Loucy (cell line): ENCODE measurements at regions not wholly inside any gene's neighbourhood (a gene's known extent, or its start where the extent isn't known, plus 50 kb on each side); places are given as distances from the start of the nearest gene placed in this dataset.

Source experiments
- CTCF ChIP-seq: fragments of 200-600 bp; sonication (generic); conservative IDR thresholded peaks from 2 replicates; pipeline ENCODE4 v1.5.1; 2014; ENCODE audit warnings: mild to moderate bottlenecking, antibody characterized with exemption, low read length
- EZH2phosphoT487 ChIP-seq: fragments of 200-600 bp; IDR thresholded peaks from 2 replicates; pipeline ENCODE4 v1.6.1; 2018; ENCODE audit warnings: antibody characterized with exemption, mild to moderate bottlenecking, moderate library complexity, borderline replicate concordance

DNA sequence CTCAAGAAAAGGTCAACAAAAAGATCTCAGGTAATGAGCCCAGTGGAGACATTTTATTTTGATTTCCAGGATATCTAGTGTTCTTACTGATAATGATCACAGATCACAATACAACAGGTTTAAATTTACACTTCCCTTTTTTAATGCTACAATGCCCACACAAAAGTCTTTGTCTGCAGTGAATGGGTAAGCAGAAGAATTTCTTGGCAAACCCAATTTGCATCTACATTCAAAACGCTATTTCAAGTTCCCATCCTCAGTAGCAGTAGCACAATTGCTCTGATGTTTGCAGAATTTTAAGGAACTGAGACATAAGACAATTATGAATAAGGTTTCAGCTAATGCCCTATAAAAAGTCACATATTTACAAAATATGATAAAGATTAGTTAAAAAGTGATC lies 929.4 kb upstream of the PIK3C3 start:
- no peak for TF ChIP-seq CTCF
- no peak for TF ChIP-seq EZH2phosphoT487
